K562 (cell line): ENCODE measurements at regions not wholly inside any gene's neighbourhood (a gene's known extent, or its start where the extent isn't known, plus 50 kb on each side); places are given as distances from the start of the nearest gene placed in this dataset.

Experiments
- ATAC-seq: fragments of 200-7000 bp; cut with Tn5 transposase; 3 replicates; pipeline ENCODE4 v1.9.1; 2020; ENCODE audit warnings: moderate library complexity
- BruUV-seq: library from RNA; stranded (reverse); fragments of 400-500 nt; replicated peaks from 2 replicates; lab custom pipeline; 2021; lab: Mats Ljungman, UMichigan
- CTCF ChIA-PET: fragments of 300-600 bp; formaldehyde crosslinking; extraction: SDS; loops from one replicate; lab custom pipeline; 2021; ENCODE audit warnings: low intra/inter-chr PET ratio; lab: Yijun Ruan, JAX
- POLR2A ChIA-PET: fragments of 300-600, 350-650 bp; sonication (Branson Sonifier 250); formaldehyde crosslinking; extraction: SDS; loops from one replicate; lab custom pipeline; 2021; ENCODE audit warnings: antibody characterized with exemption, inconsistent platforms; lab: Yijun Ruan, JAX
- DNase-seq, 4 experiments: peaks; one replicate each; pipeline versions ENCODE4 v3.0.0 to v3.0.0-alpha.2; 2011 to 2018; ENCODE audit warnings: low spot score in 3 of 4, mixed read lengths in 3 of 4; ENCODE audit errors: extremely low read depth in 1 of 4
- FAIRE-seq: peaks from 2 replicates; lab custom pipeline; 2011; peaks lifted over from hg19 to GRCh38; lab: Jason Lieb, UNC
- H2AFZ ChIP-seq: 2 replicates; pipeline ENCODE4 v1.6.0; 2011; ENCODE audit warnings: low read depth, low read length, control low read depth, inconsistent platforms
- H3K27ac ChIP-seq: fragments of 200-600 bp; 3 replicates; pipeline ENCODE4 v1.8.0; 2011; ENCODE audit warnings: low read depth, mild to moderate bottlenecking, control low read depth, inconsistent platforms, low read length, moderate library complexity, mixed read lengths; ENCODE audit errors: extremely low read depth
- H3K27me3 ChIP-seq, 2 experiments: fragments of 300-600 bp in 1 of 2; 2 replicates in 1 of 2; 3 replicates in 1 of 2; pipeline versions ENCODE4 v1.6.0 to v1.8.0; 2011; ENCODE audit warnings: inconsistent platforms in 2 of 2, low read length in 2 of 2, mild to moderate bottlenecking in 1 of 2, mixed read lengths in 1 of 2, moderate library complexity in 1 of 2; ENCODE audit not compliant: control insufficient read depth in 2 of 2, insufficient read depth in 2 of 2
- H3K36me3 ChIP-seq: fragments of 300-600 bp; 3 replicates; pipeline ENCODE4 v1.8.0; 2011; ENCODE audit warnings: mild to moderate bottlenecking, low read length, inconsistent platforms; ENCODE audit not compliant: control insufficient read depth, insufficient read depth
- H3K4me1 ChIP-seq, 2 experiments: fragments of 200-600 bp in 1 of 2; replicated peaks in 1 of 2; 2 replicates in 1 of 2; 3 replicates in 1 of 2; pipeline versions ENCODE4 v1.5.1 to v1.8.0; 2011; ENCODE audit warnings: inconsistent platforms in 2 of 2, low read length in 2 of 2, mild to moderate bottlenecking in 1 of 2, mixed read lengths in 1 of 2, moderate library complexity in 1 of 2; ENCODE audit not compliant: control insufficient read depth in 2 of 2, insufficient read depth in 2 of 2
- H3K4me2 ChIP-seq: 2 replicates; pipeline ENCODE4 v1.6.1; 2011; ENCODE audit warnings: low read length, control low read depth, inconsistent platforms, mixed read lengths; ENCODE audit not compliant: insufficient read depth
- H3K4me3 ChIP-seq: fragments of 200-600 bp; sonication (generic), shearing (Covaris generic); 2 replicates; pipeline ENCODE4 v1.5.1; 2016; ENCODE audit warnings: control low read depth, inconsistent platforms
- H3K79me2 ChIP-seq: fragments of 200-600 bp; 3 replicates; pipeline ENCODE4 v1.8.0; 2011; ENCODE audit warnings: low read length, inconsistent platforms; ENCODE audit not compliant: control insufficient read depth, insufficient read depth
- H3K9ac ChIP-seq, 2 experiments: 2 replicates each; pipeline versions ENCODE4 v1.6.0 to v1.6.1; 2011; ENCODE audit warnings: low read depth in 2 of 2, low read length in 2 of 2, control low read depth in 1 of 2, inconsistent platforms in 1 of 2, mild to moderate bottlenecking in 1 of 2, mixed read lengths in 1 of 2; ENCODE audit not compliant: insufficient read depth in 1 of 2
- H3K9me1 ChIP-seq: one replicate; pipeline ENCODE4 v1.6.0; 2011; ENCODE audit warnings: inconsistent platforms, mild to moderate bottlenecking, low read length, moderate library complexity; ENCODE audit not compliant: control insufficient read depth, insufficient read depth
- H3K9me3 ChIP-seq: replicated peaks from 2 replicates; pipeline ENCODE4 v1.5.1; 2011; ENCODE audit warnings: low read depth, low read length, inconsistent platforms; ENCODE audit not compliant: control insufficient read depth, insufficient read depth
- H4K20me1 ChIP-seq: replicated peaks from 2 replicates; pipeline ENCODE4 v1.6.1; 2011; ENCODE audit warnings: low read length, inconsistent platforms, mixed read lengths; ENCODE audit not compliant: control insufficient read depth, insufficient read depth
- CBX1 ChIP-seq: sonication (generic); IDR thresholded peaks from 2 replicates; pipeline ENCODE4 v1.6.1; 2016; ENCODE audit warnings: antibody characterized with exemption, low read depth, mild to moderate bottlenecking
- E2F3 ChIP-seq: fragments of 250-450 bp; sonication (Bioruptor Pico); IDR thresholded peaks from 2 replicates; pipeline ENCODE4 v1.4.0; 2020; ENCODE audit warnings: mild to moderate bottlenecking
- ELF2 ChIP-seq: fragments of 250-450 bp; sonication (Bioruptor Pico); IDR thresholded peaks from 2 replicates; pipeline ENCODE4 v1.5.0; 2021; ENCODE audit warnings: mild to moderate bottlenecking
- GABPB1 ChIP-seq: sonication (generic); formaldehyde crosslinking; IDR thresholded peaks from 2 replicates; pipeline ENCODE4 v1.8.0; 2022; ENCODE audit warnings: mild to moderate bottlenecking, missing genetic modification reagents
- PTBP1 ChIP-seq: fragments of 200-400 bp; formaldehyde crosslinking; IDR thresholded peaks from 2 replicates; pipeline ENCODE4 v1.6.1; 2017; ENCODE audit warnings: low read depth, low read length
- SAFB2 ChIP-seq: fragments of 200-400 bp; formaldehyde crosslinking; IDR thresholded peaks from 2 replicates; pipeline ENCODE4 v1.6.1; 2018; ENCODE audit warnings: borderline replicate concordance, low read length, low read depth, moderate library complexity; ENCODE audit not compliant: severe bottlenecking
- SIX5 ChIP-seq, 2 experiments: IDR thresholded peaks; 2 replicates each; pipeline ENCODE4 v1.6.1; 2011; ENCODE audit warnings: low read length in 2 of 2, borderline replicate concordance in 1 of 2, low read depth in 1 of 2, mild to moderate bottlenecking in 1 of 2, moderate library complexity in 1 of 2; ENCODE audit not compliant: insufficient read depth in 1 of 2
- STAG1 ChIP-seq: sonication (generic); formaldehyde crosslinking; IDR thresholded peaks from 2 replicates; pipeline ENCODE4 v1.5.0; 2020; ENCODE audit warnings: missing genetic modification reagents, borderline replicate concordance
- STAT5B ChIP-seq: fragments of 250-450 bp; sonication (Bioruptor Pico); IDR thresholded peaks from 2 replicates; pipeline ENCODE4 v1.8.0; 2021; ENCODE audit warnings: mild to moderate bottlenecking, inconsistent platforms
- ZNF165 ChIP-seq: fragments of 250-450 bp; sonication (Bioruptor Pico); IDR thresholded peaks from 2 replicates; pipeline ENCODE4 v1.4.0; 2020; ENCODE audit warnings: borderline replicate concordance
- ZNF696 ChIP-seq: fragments of 250-450 bp; sonication (Bioruptor Pico); conservative IDR thresholded peaks from 2 replicates; pipeline ENCODE4 v1.4.0; 2020; ENCODE audit warnings: mild to moderate bottlenecking, moderate library complexity
- WGBS: fragments of 100-300 bp; shearing (Covaris generic); methylation state at CpG from one replicate; pipeline ENCODE4 v1.1.6; 2016; ENCODE audit warnings: low coverage, mixed read lengths; ENCODE audit not compliant: insufficient coverage; ENCODE audit errors: missing lambda C conversion rate; 5-methylcytosine and 5-hydroxymethylcytosine counted together
- in situ Hi-C: fragments of 300-500 bp; cut with MboI; formaldehyde crosslinking; loops from 4 replicates; pipeline ENCODE4 v1.15.0; 2018; ENCODE audit warnings: inconsistent platforms, mixed read lengths
- intact Hi-C: fragments of 100-400 bp; cut with micrococcal nuclease; formaldehyde crosslinking; loops from 2 replicates; pipeline ENCODE4 v1.14.2; 2022
- TF ChIP-seq, protein P1 (sequence below): sonication (generic); formaldehyde crosslinking; IDR thresholded peaks from 2 replicates; pipeline ENCODE4 v1.8.1; 2023; ENCODE audit warnings: missing genetic modification reagents, mild to moderate bottlenecking, borderline replicate concordance

DNA sequence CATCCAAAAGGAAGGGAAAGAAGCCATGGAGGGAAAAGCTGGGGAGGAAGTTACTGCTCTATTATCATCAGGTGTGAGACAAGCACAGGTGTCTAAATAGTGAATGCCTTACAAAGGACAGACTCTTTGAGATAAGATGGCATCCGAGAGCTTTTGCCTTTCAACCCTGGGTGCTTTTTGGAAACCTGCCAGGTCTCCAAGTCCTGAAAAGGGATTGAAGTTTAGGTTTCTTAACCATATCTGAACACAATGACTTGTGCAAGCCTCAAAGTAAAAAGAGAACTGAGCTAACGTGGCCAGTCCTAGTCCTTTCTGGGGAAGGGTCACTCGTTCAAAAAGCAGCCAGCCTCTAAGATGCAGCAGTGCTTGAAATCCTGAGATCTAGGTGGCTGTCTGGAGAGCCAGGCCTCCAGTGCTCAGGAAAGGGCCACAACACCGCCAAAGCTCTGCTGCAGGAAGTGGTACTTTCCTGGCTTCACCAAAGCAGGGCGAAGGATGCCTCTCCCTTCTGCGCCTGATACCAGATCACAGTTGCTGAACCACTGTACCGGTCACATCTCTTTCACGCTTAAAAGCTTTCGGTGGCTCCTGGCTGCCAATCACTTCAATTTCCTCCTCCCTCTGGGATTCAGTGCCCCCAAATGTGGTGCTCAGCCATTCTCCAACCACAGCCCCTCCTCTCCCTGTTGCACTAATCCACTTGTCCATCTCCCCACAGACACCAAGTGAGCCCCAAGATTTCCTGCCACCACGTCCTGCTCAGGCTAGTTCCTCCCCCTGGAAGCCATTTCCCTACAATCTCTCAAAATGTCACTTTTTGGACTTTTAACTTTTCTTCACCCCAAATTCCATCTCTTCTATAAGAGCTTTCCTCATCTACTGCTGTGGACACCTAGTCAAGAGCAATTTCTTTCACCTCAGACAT, 104.1 kb upstream of the LPP start:
- in situ Hi-C loops (no loop called here), intact Hi-C loops (no loop called here)

More for the DNA sequence above, 104.1 kb upstream of the LPP start:
- Histone ChIP-seq H3K27ac (no peak overlapping the region), H3K9me1 (no peaks in the 10 kb centered on the region), H3K4me3 (no peak overlapping the region), H3K79me2 (no peaks in the 10 kb centered on the region), H4K20me1 (no peaks in the 10 kb centered on the region), H3K9ac (no peak overlapping the region), H3K4me2 (no peak overlapping the region), H3K27me3 (peaks cover 0 to 6% of the 10 kb centered on the region in 2 experiments; a peak in 2 of 5 replicates), H3K36me3 (no peaks in the 10 kb centered on the region), H3K9me3 (no peaks in the 10 kb centered on the region), H2AFZ (no peak overlapping the region), H3K4me1 (no peaks in the 10 kb centered on the region)
- DNase-seq (no peak), FAIRE-seq (no peak), ATAC-seq (no peak)
- 1% methylated on average over 8 of the region's 10 CpGs for WGBS
- TF ChIP-seq CBX1 = no peak
- no peak for TF ChIP-seq PTBP1
- no peak for TF ChIP-seq SAFB2
- TF ChIP-seq, protein P1, sequence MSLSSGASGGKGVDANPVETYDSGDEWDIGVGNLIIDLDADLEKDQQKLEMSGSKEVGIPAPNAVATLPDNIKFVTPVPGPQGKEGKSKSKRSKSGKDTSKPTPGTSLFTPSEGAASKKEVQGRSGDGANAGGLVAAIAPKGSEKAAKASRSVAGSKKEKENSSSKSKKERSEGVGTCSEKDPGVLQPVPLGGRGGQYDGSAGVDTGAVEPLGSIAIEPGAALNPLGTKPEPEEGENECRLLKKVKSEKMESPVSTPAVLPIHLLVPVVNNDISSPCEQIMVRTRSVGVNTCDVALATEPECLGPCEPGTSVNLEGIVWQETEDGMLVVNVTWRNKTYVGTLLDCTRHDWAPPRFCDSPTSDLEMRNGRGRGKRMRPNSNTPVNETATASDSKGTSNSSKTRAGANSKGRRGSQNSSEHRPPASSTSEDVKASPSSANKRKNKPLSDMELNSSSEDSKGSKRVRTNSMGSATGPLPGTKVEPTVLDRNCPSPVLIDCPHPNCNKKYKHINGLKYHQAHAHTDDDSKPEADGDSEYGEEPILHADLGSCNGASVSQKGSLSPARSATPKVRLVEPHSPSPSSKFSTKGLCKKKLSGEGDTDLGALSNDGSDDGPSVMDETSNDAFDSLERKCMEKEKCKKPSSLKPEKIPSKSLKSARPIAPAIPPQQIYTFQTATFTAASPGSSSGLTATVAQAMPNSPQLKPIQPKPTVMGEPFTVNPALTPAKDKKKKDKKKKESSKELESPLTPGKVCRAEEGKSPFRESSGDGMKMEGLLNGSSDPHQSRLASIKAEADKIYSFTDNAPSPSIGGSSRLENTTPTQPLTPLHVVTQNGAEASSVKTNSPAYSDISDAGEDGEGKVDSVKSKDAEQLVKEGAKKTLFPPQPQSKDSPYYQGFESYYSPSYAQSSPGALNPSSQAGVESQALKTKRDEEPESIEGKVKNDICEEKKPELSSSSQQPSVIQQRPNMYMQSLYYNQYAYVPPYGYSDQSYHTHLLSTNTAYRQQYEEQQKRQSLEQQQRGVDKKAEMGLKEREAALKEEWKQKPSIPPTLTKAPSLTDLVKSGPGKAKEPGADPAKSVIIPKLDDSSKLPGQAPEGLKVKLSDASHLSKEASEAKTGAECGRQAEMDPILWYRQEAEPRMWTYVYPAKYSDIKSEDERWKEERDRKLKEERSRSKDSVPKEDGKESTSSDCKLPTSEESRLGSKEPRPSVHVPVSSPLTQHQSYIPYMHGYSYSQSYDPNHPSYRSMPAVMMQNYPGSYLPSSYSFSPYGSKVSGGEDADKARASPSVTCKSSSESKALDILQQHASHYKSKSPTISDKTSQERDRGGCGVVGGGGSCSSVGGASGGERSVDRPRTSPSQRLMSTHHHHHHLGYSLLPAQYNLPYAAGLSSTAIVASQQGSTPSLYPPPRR (CRISPR knock-in tag) = no peak
- TF ChIP-seq ZNF696 (CRISPR knock-in tag) = no peak
- no peak for TF ChIP-seq ELF2 (CRISPR knock-in tag)
- TF ChIP-seq ZNF165 (CRISPR knock-in tag) = no peak
- no peak for TF ChIP-seq SIX5 (IDR thresholded peaks at IDR 0.05; ENCODE audit: borderline replicate concordance in 1 of 2, insufficient read depth in 1 of 2, low read depth in 1 of 2, low read length in 2 of 2)
- TF ChIP-seq GABPB1 = no peak
- no peak for TF ChIP-seq STAG1 (CRISPR knock-in tag)
- no peak for TF ChIP-seq E2F3 (CRISPR knock-in tag)
- TF ChIP-seq STAT5B (CRISPR knock-in tag) = no peak
- ChIA-PET CTCF (no interaction called here), POLR2A (interaction anchor here (1.4 kb wide), 1 partner anchor 10 kb away, joined by 4 read pairs; no protein-coding TSS in a partner anchor)
- no TSS peak for BruUV-seq
